CD4-positive, alpha-beta T cell (primary cell): ENCODE measurements at regions not wholly inside any gene's neighbourhood (a gene's known extent, or its start where the extent isn't known, plus 50 kb on each side); places are given as distances from the start of the nearest gene placed in this dataset.

ENCODE experiments used
- ATAC-seq: fragments of 200-7000 bp; cut with Tn5 transposase; one replicate; pipeline ENCODE4 v1.10.0; 2022; ENCODE audit warnings: mild to moderate bottlenecking; ENCODE audit not compliant: poor library complexity
- CTCF ChIA-PET: fragments of 350-600 bp; sonication (Branson Sonifier 250); formaldehyde crosslinking; loops from one replicate; lab custom pipeline; 2021; ENCODE audit warnings: antibody characterized with exemption, inconsistent platforms; lab: Charles Lee
- POLR2A ChIA-PET: fragments of 350-600 bp; sonication (Branson Sonifier 250); formaldehyde crosslinking; loops from one replicate; lab custom pipeline; 2021; ENCODE audit warnings: antibody characterized with exemption, inconsistent platforms; lab: Charles Lee
- DNase-seq, 14 experiments: peaks; one replicate each; pipeline ENCODE4 v3.0.0-alpha.2; 2013 to 2020; ENCODE audit warnings: mixed read lengths in 2 of 14
- H3K27ac ChIP-seq, 2 donors: one replicate each; pipeline versions ENCODE4 v1.5.1 to v1.7.0; 2013; ENCODE audit warnings: low read length in 2 of 2, low read depth in 1 of 2, mild to moderate bottlenecking in 1 of 2
- H3K27me3 ChIP-seq, 2 experiments: 1 replicate in 1 of 2; 2 replicates in 1 of 2; pipeline versions ENCODE4 v1.6.1 to v1.7.0; 2013; ENCODE audit warnings: low read length in 2 of 2, control low read depth in 1 of 2, mild to moderate bottlenecking in 1 of 2, moderate library complexity in 1 of 2; ENCODE audit not compliant: insufficient read depth in 2 of 2, control insufficient read depth in 1 of 2
- H3K36me3 ChIP-seq: one replicate; pipeline ENCODE4 v1.6.1; 2013; ENCODE audit warnings: low read length, control low read depth; ENCODE audit not compliant: insufficient read depth
- H3K4me1 ChIP-seq: one replicate; pipeline ENCODE4 v1.6.1; 2013; ENCODE audit warnings: low read length, control low read depth; ENCODE audit not compliant: insufficient read depth
- H3K4me3 ChIP-seq: one replicate; pipeline ENCODE4 v1.5.1; 2013; ENCODE audit warnings: mild to moderate bottlenecking, low read length, moderate library complexity
- H3K9me3 ChIP-seq, 2 experiments: 1 replicate in 1 of 2; 2 replicates in 1 of 2; pipeline versions ENCODE4 v1.6.1 to v1.7.0; 2013; ENCODE audit warnings: low read length in 2 of 2, mild to moderate bottlenecking in 2 of 2, control low read depth in 1 of 2, moderate library complexity in 1 of 2; ENCODE audit not compliant: control insufficient read depth in 1 of 2, insufficient read depth in 1 of 2
- H3K27ac Mint-ChIP-seq: one replicate; pipeline ENCODE4 v1.8.0; 2020; ENCODE audit warnings: mixed read lengths
- H3K27me3 Mint-ChIP-seq: one replicate; pipeline ENCODE4 v1.8.0; 2021; ENCODE audit warnings: mixed read lengths
- H3K36me3 Mint-ChIP-seq: one replicate; pipeline ENCODE4 v1.8.0; 2021; ENCODE audit warnings: low read depth, mixed read lengths
- H3K4me1 Mint-ChIP-seq: one replicate; pipeline ENCODE4 v1.8.0; 2021; ENCODE audit warnings: low read depth, mixed read lengths
- H3K4me3 Mint-ChIP-seq: one replicate; pipeline ENCODE4 v1.8.0; 2020; ENCODE audit warnings: mild to moderate bottlenecking, mixed read lengths
- H3K9me3 Mint-ChIP-seq: one replicate; pipeline ENCODE4 v1.8.0; 2020; ENCODE audit warnings: mixed read lengths
- CTCF ChIP-seq: fragments of 200-600 bp; IDR thresholded peaks from one replicate; pipeline ENCODE4 v1.8.0; 2022; ENCODE audit warnings: antibody characterized with exemption, mild to moderate bottlenecking
- intact Hi-C, 2 experiments: fragments of 100-400 bp; cut with DNase I in 1 of 2; cut with micrococcal nuclease in 1 of 2; formaldehyde crosslinking; loops; one replicate each; pipeline versions ENCODE4 v1.15.1 to v1.9.0; 2023 to 2025; cut with DNase I, micrococcal nuclease

GRCh38 chr12:90151491-90152015, 442.9 kb upstream of the ATP2B1 start:
- no peaks in the 10 kb centered on the region for H3K27me3 ChIP-seq
- no peak overlapping the region for H3K4me3 Mint-ChIP-seq
- POLR2A ChIA-PET, result no interaction called here
- no peak overlapping the region for H3K27ac ChIP-seq
- H3K4me1 Mint-ChIP-seq, result peaks cover 6% of the 10 kb centered on the region
- no peaks in the 10 kb centered on the region for H3K36me3 ChIP-seq
- H3K4me3 ChIP-seq, result no peak overlapping the region
- peaks cover 5% of the 10 kb centered on the region for H3K4me1 ChIP-seq
- no peaks in the 10 kb centered on the region for H3K9me3 ChIP-seq
- no peaks in the 10 kb centered on the region for H3K36me3 Mint-ChIP-seq
- H3K27ac Mint-ChIP-seq, result no peak overlapping the region
- DNase-seq, result no peak
- intact Hi-C loops, result no loop called here
- CTCF ChIA-PET, result no interaction called here
- H3K27me3 Mint-ChIP-seq, result no peaks in the 10 kb centered on the region
- ATAC-seq, result no peak
- no peaks in the 10 kb centered on the region for H3K9me3 Mint-ChIP-seq
- TF ChIP-seq CTCF, result no peak

GRCh38 chr12:90149453-90149852, 440.8 kb upstream of the ATP2B1 start:
- Histone ChIP-seq H3K27ac (no peak overlapping the region), H3K27me3 (no peaks in the 10 kb centered on the region), H3K36me3 (no peaks in the 10 kb centered on the region), H3K4me1 (peaks cover 5% of the 10 kb centered on the region), H3K9me3 (no peaks in the 10 kb centered on the region), H3K4me3 (no peak overlapping the region)
- CTCF ChIA-PET, result no interaction called here
- no peak overlapping the region for H3K27ac Mint-ChIP-seq
- DNase-seq (no peak), ATAC-seq (no peak)
- intact Hi-C loops, result no loop called here
- no peak overlapping the region for H3K4me3 Mint-ChIP-seq
- no peak for TF ChIP-seq CTCF
- H3K9me3 Mint-ChIP-seq, result no peaks in the 10 kb centered on the region
- peaks cover 6% of the 10 kb centered on the region for H3K4me1 Mint-ChIP-seq
- no peaks in the 10 kb centered on the region for H3K36me3 Mint-ChIP-seq
- H3K27me3 Mint-ChIP-seq, result peaks cover 6% of the 10 kb centered on the region
- POLR2A ChIA-PET, result no interaction called here

GRCh38 chr12:90129366-90130030, 420.9 kb upstream of the ATP2B1 start:
- Histone ChIP-seq H3K9me3 (no peaks in the 10 kb centered on the region), H3K36me3 (no peaks in the 10 kb centered on the region), H3K27ac (no peak overlapping the region), H3K4me3 (no peak overlapping the region), H3K4me1 (no peaks in the 10 kb centered on the region), H3K27me3 (no peaks in the 10 kb centered on the region)
- CTCF ChIA-PET, result no interaction called here
- TF ChIP-seq CTCF, result no peak
- no peak for ATAC-seq
- Mint-ChIP-seq H3K4me3 (no peak overlapping the region), H3K27ac (no peak overlapping the region), H3K9me3 (no peaks in the 10 kb centered on the region), H3K4me1 (no peaks in the 10 kb centered on the region), H3K27me3 (no peaks in the 10 kb centered on the region), H3K36me3 (no peaks in the 10 kb centered on the region)
- no peak for DNase-seq
- intact Hi-C loops, result no loop called here
- POLR2A ChIA-PET, result no interaction called here
